SU-DHL-6 (cell line): ENCODE measurements at regions not wholly inside any gene's neighbourhood (a gene's known extent, or its start where the extent isn't known, plus 50 kb on each side); places are given as distances from the start of the nearest gene placed in this dataset.

Source experiments
- EZH2phosphoT487 ChIP-seq: fragments of 200-600 bp; sonication (generic), shearing (Covaris generic); conservative IDR thresholded peaks from 2 replicates; pipeline ENCODE4 v1.6.1; 2018; ENCODE audit warnings: mild to moderate bottlenecking, antibody characterized with exemption, low read length, moderate library complexity, mixed read lengths
- TF ChIP-seq, protein P1 (sequence below): fragments of 200-600 bp; sonication (generic); IDR thresholded peaks from one replicate; pipeline ENCODE4 v1.5.1; 2017; ENCODE audit warnings: antibody characterized with exemption, mild to moderate bottlenecking, low read length, moderate library complexity; ENCODE audit not compliant: insufficient read depth, poor library complexity, severe bottlenecking

DNA sequence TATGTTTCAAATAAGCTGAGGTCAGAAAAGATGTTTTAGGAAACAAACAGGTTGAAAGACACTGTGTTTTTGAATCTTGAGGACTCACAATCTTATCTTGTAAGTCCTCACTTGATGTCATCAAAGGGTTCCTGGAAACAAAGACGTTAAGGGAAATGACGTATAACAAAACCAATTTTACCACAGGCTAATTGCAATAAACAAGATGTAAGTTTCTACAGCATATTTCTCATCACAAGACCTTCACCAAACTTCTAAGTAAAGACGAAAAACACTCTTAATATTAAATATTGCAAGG, 433.5 kb upstream of the FAT3 start:
- TF ChIP-seq, protein P1, sequence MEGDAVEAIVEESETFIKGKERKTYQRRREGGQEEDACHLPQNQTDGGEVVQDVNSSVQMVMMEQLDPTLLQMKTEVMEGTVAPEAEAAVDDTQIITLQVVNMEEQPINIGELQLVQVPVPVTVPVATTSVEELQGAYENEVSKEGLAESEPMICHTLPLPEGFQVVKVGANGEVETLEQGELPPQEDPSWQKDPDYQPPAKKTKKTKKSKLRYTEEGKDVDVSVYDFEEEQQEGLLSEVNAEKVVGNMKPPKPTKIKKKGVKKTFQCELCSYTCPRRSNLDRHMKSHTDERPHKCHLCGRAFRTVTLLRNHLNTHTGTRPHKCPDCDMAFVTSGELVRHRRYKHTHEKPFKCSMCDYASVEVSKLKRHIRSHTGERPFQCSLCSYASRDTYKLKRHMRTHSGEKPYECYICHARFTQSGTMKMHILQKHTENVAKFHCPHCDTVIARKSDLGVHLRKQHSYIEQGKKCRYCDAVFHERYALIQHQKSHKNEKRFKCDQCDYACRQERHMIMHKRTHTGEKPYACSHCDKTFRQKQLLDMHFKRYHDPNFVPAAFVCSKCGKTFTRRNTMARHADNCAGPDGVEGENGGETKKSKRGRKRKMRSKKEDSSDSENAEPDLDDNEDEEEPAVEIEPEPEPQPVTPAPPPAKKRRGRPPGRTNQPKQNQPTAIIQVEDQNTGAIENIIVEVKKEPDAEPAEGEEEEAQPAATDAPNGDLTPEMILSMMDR: no peak
- no peak for TF ChIP-seq EZH2phosphoT487
